ENCODE measurements at regions not wholly inside any gene's neighbourhood (a gene's known extent, or its start where the extent isn't known, plus 50 kb on each side); places are given as distances from the start of the nearest gene placed in this dataset.

- intact Hi-C loops (cut with DNase I; ENCODE audit: low total_unique reads), result no loop called here
- Histone ChIP-seq H3K36me3 (no peaks in the 10 kb centered on the region), H3K9me3 (peaks cover 11 to 28% of the 10 kb centered on the region in 2 donors), H3K4me1 (no peaks in the 10 kb centered on the region), H3K27ac (no peak overlapping the region), H3K27me3 (no peaks in the 10 kb centered on the region), H3K4me3 (no peak overlapping the region)
- DNase-seq (ENCODE audit: low spot score in 2 of 2), result no peak
- TF ChIP-seq CTCF (IDR thresholded peaks at IDR 0.05), result no peak
- no peak for TF ChIP-seq POLR2AphosphoS5 (IDR thresholded peaks at IDR 0.05)
- TF ChIP-seq POLR2A (IDR thresholded peaks at IDR 0.05), result no peak
These were observed 89.7 kb downstream of the SHOX start for GRCh38 chrX:720250-720649.

GRCh38 chrX:716136-716535 is 85.5 kb downstream of the SHOX start:
- no peak overlapping the region for H3K4me3 ChIP-seq
- intact Hi-C loops (cut with DNase I; ENCODE audit: low total_unique reads), result no loop called here
- no peaks in the 10 kb centered on the region for H3K36me3 ChIP-seq
- H3K27me3 ChIP-seq, result no peaks in the 10 kb centered on the region
- TF ChIP-seq POLR2A (IDR thresholded peaks at IDR 0.05) (no peak), CTCF (IDR thresholded peaks at IDR 0.05) (no peak), POLR2AphosphoS5 (IDR thresholded peaks at IDR 0.05) (no peak)
- H3K4me1 ChIP-seq, result no peaks in the 10 kb centered on the region
- peaks cover 2 to 30% of the 10 kb centered on the region in 2 donors for H3K9me3 ChIP-seq
- no peak for DNase-seq (ENCODE audit: low spot score in 2 of 2)
- no peak overlapping the region for H3K27ac ChIP-seq

- Histone ChIP-seq H3K4me1 (no peaks in the 10 kb centered on the region), H3K9me3 (peaks cover 3 to 36% of the 10 kb centered on the region in 2 donors), H3K36me3 (no peaks in the 10 kb centered on the region), H3K4me3 (no peak overlapping the region), H3K27ac (no peak overlapping the region), H3K27me3 (no peaks in the 10 kb centered on the region)
- TF ChIP-seq POLR2AphosphoS5 (IDR thresholded peaks at IDR 0.05) (no peak), CTCF (IDR thresholded peaks at IDR 0.05) (no peak), POLR2A (IDR thresholded peaks at IDR 0.05) (no peak)
- intact Hi-C loops (cut with DNase I; ENCODE audit: low total_unique reads), result no loop called here
- no peak for DNase-seq (ENCODE audit: low spot score in 2 of 2)
These were observed 83.5 kb downstream of the SHOX start for GRCh38 chrX:714131-714530.

Data from breast epithelium (tissue), 4 donors.